Activated CD4-positive, alpha-beta T cell treated with anti-CD3 and anti-CD28 coated beads, Interleukin-2, amount 50 U/mL, for 48 hours (primary cell): ENCODE measurements at regions not wholly inside any gene's neighbourhood (a gene's known extent, or its start where the extent isn't known, plus 50 kb on each side); places are given as distances from the start of the nearest gene placed in this dataset.

Experiments used
- DNase-seq, 2 experiments: peaks; one replicate each; pipeline ENCODE4 v3.0.0-alpha.2; 2020

- no peak for DNase-seq
Observed at GRCh38 chr3:148232389-148232788, 465.3 kb upstream of the AGTR1 start.

DNA sequence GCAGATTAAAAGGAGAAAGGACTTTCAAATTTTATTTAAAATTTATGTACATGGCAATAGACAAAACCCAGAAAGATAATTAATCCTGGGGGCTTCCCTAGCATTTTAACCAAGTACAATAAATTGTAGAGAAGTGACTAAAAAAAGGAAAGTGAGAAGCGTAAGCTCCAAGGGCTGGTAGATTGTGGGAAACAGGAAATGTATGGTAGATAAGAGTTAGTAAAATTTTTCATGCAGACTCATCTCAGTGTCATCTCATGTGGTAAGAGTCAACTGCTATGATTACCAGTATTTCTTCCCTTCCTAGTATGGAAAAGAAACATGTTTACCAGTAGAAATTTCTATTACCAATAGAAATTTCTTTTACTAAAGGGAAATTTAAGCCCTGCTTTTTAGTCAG lies 464.3 kb upstream of the AGTR1 start:
- no peak for DNase-seq

- no peak for DNase-seq
Observed at GRCh38 chr3:148234536-148234935, 463.2 kb upstream of the AGTR1 start.

DNA sequence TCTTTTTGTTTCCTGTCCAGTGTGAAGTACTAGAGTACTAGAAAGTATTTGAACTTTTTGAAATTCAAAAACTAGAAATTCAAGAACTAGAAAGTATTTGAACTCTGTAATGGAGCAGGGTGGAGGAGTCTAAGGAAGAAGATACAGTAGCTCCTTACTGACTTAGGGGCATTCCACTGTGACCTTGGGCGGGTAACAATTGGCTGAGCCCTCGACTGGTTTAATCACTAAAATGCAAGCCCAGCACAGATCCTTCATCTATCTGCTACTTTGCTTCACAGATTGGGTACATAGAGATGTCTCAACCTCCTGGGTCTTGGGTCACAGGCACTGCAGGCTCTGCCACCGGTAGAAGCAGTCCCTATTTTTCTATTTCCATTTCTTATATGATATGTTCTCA lies 462.1 kb upstream of the AGTR1 start:
- no peak for DNase-seq

DNA sequence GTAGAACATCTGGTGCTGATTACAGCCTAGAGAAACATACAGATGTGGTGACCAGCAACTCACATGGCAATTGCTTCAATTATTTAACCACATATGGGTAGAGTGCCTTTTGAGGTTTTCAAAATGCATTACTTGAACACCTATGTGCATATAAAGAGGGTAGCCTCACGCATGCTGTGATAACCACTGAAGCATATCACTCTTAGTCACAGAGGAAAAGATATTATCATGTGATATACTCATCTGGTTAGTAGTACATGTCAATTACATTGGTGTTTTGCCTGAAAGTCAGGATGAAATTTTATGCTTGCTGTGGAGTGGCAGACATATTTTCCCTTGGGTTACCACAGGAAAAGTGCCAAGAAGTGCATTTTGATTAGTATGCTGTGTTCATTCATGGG lies 459.3 kb upstream of the AGTR1 start:
- no peak for DNase-seq

- DNase-seq = no peak
Observed at GRCh38 chr3:148240351-148240750, 457.4 kb upstream of the AGTR1 start.

DNA sequence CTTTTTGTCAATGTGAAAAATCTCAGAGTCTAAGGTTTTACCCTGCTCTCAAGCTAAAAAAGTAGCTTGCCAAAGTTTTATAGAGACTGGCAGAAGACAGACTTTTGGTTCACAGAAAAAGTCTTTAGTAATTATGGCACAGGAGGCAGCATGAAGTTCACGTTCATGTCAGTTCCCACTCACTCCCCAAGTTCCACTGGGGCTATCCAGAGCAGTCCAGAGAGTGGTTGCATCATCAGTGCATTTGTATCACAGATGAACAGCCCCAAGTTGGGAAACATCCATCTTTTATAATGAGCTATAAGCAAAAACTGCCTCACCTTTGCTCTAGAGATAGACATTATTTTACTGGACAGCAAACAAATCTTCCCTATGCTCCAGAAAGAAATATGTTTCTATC lies 454.1 kb upstream of the AGTR1 start:
- no peak for DNase-seq

- DNase-seq = no peak
Observed at GRCh38 chr3:148246291-148246923, 451.3 kb upstream of the AGTR1 start.

- DNase-seq = no peak
Observed at GRCh38 chr3:148253713-148254112, 444.0 kb upstream of the AGTR1 start.

- DNase-seq = no peak
Observed at GRCh38 chr3:148254402-148254801, 443.3 kb upstream of the AGTR1 start.

DNA sequence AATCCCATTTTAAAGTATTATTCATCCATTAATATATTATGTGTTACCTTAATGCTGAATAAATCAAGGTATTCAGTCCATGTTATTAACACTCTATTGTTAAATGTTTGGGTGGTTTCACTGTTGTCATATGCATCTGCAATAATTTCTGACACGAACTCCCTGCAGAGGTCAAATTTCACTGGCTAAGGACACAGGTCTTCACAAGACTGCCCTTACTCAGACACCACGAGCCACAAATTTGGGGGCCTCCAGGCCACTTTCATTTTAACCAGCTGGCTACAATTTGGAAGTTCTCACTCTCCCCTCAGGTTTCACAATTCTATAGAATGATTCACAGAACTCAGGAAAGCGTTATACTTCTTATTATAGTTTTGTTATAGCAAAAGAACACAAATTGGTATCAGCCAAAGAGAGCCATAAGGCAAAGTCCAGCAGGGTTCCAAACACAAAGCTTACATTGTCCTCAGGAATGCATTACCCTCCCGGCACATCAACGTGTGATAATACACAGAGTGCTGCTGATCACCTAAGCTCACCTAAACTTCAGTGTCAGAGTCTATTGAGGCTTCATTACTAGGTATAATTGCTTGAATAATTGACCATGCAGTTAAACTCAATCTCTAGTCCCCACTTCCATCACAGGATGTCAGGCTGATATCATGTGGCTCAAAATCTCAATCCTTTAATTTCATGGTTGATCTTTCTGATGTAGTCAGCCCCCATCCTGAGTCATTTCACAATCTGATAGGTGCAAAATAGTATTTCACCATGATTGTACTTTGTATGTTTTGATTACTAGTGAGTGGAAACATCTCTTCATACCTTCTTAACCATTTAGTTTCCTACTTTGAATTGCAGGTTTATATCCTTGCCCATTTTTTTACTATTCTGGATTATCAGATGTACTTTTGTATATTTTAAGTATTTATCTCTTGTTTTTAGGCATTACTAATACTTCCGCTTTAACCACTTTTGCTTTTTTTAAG lies 441.4 kb upstream of the AGTR1 start:
- no peak for DNase-seq

GRCh38 chr3:148262980-148263379 lies 434.7 kb upstream of the AGTR1 start:
- DNase-seq = no peak

DNA sequence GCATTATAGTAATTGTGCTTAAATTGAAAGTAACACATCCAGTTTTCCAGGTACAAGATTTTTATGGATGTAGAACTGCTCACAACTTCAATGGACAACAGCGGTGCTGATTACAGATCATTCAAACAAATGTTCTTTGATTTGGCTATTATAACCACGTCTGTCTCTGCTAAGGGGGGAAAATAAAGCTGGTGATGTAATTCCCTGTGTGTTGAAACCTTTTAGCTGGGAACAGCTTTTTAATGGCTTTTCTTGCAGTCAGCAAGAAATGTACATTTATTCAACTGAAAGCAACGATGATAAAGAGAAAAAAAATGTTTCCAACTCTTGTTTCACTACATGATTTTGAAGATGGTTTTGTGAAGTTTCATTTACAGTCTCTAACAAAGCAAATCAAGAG lies 431.9 kb upstream of the AGTR1 start:
- no peak for DNase-seq

- no peak for DNase-seq
Observed at GRCh38 chr3:148266341-148266740, 431.4 kb upstream of the AGTR1 start.

DNA sequence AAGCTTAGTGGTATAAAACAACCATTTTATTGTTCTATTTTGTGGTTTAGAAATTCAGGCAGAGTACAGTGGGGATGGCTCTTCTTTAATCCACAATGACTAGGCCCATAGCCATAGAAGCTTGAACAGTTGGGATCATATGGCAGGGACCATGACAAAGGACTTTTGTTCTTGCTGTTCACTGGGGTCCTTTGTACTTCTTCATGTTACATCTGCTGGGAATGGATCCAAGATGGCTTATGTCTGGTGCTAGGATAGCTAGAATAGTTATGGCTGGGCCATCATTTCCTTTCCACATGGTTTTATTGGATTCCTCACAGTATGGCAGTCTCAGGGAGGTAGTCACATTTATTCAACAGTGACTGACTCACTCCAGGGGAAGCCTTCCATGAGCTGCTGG lies 427.9 kb upstream of the AGTR1 start:
- no peak for DNase-seq

GRCh38 chr3:148280623-148281242 lies 417.0 kb upstream of the AGTR1 start:
- no peak for DNase-seq

- no peak for DNase-seq
Observed at GRCh38 chr3:148289159-148289558, 408.5 kb upstream of the AGTR1 start.

- DNase-seq = no peak
Observed at GRCh38 chr3:148297013-148297412, 400.7 kb upstream of the AGTR1 start.

DNA sequence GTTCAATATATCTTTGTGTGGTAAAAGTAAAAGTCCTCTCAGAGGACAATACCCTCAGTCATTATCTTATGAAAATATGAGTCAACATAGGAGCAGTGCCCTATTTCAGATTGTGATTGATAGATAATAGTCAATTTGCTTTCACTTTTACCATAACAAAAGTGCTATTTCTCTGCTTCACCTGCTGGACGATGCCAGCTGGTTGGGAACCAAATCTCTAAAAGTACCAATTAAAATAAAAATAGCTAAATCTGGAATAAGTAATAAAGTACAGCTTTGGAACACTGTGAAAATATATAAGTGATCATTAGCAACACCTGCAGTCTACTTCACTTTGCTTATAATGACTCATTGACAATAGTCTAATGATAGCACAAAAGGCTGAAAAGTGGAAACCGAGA lies 390.3 kb upstream of the AGTR1 start:
- no peak for DNase-seq

GRCh38 chr3:148309390-148310035 lies 388.2 kb upstream of the AGTR1 start:
- DNase-seq = peak; percentile 5 to 16

DNA sequence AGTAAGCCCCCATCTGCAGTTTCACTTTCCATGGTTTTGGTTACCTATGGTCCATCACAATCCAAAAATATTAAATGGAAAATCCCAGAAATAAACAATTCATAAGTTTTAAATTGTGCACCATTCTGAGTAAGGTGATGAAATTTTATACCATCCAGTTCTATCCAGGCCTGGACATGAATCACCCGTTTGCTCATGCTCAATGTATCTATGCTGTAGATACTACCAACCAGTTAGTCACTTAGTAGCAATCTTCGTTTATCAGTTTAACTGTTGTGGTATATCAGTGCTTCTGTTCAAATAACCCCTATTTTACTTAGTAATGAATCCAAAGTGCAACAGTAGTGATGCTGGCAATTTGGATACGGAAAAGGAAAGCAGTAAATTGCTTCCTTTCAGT lies 381.9 kb upstream of the AGTR1 start:
- DNase-seq = no peak

DNA sequence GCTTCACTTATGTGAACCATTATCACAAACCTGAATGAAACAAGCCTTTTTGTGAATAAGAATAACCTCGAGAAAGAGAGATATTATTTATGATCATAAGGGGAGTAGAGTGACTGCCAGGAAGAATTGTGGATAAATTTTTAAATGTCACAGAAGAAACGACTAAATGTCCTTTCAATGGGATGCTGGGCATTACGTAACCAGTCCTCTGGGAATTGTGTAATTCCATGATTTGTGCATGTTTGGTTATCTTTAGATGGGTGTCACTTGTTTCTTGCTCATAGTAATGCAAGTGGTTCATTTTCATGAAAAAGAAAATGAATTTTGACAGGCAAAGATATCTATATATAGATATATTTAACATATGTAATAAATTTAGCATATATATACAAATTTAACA lies 379.5 kb upstream of the AGTR1 start:
- no peak for DNase-seq

- no peak for DNase-seq
Observed at GRCh38 chr3:148319161-148319915, 378.4 kb upstream of the AGTR1 start.
